Cardiac muscle cell (in vitro differentiated cells and primary cell): ENCODE measurements at regions not wholly inside any gene's neighbourhood (a gene's known extent, or its start where the extent isn't known, plus 50 kb on each side); places are given as distances from the start of the nearest gene placed in this dataset.
A peak's percentile ranks its signal among the peaks of the same experiment; 100 is the strongest.

ENCODE experiments used
- DNase-seq, 2 donors: peaks; one replicate each; pipeline versions ENCODE4 v3.0.0 to v3.0.0-alpha.2; 2010 to 2017; ENCODE audit warnings: low read depth in 1 of 2, low spot score in 1 of 2
- H3K27ac ChIP-seq: fragments of 200-600 bp; sonication (generic); 2 replicates; pipeline ENCODE4 v1.5.1; 2016
- H3K27me3 ChIP-seq: fragments of 200-600 bp; sonication (generic); 2 replicates; pipeline ENCODE4 v1.6.0; 2016; ENCODE audit warnings: control low read depth
- H3K36me3 ChIP-seq: fragments of 200-600 bp; sonication (generic); 2 replicates; pipeline ENCODE4 v1.5.1; 2016; ENCODE audit warnings: control low read depth
- H3K4me1 ChIP-seq: fragments of 200-600 bp; sonication (generic); 2 replicates; pipeline ENCODE4 v1.8.1; 2017; ENCODE audit warnings: low read depth, mild to moderate bottlenecking, mixed run types
- H3K4me3 ChIP-seq: fragments of 200-600 bp; sonication (generic); 2 replicates; pipeline ENCODE4 v1.5.1; 2016; ENCODE audit warnings: mild to moderate bottlenecking
- H3K9me3 ChIP-seq: fragments of 200-600 bp; sonication (generic); 2 replicates; pipeline ENCODE4 v1.5.1; 2017; ENCODE audit warnings: low read depth, mild to moderate bottlenecking, control low read depth
- CTCF ChIP-seq: IDR thresholded peaks from 2 replicates; pipeline ENCODE4 v1.5.1; 2012; ENCODE audit warnings: low read depth, mild to moderate bottlenecking, low read length

DNA sequence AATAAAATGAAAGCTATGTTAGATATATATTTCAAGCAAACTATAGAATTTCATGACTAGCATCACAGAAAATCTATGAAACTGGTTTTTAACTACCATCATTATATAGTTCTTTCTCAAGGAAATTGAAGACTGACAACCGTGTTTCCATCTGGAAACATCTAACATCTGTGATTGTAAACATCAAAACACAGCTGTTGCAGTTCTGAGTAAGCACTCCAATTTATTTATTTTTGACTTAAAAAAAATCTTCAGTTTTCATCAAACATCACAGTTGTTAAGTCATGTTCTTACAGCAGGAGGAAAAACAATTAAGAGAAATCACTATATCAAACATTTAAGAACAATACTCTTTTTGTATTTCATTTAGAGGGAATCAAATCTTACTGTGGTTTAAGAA is 1653.0 kb upstream of the MIR17HG start:
- no peak for TF ChIP-seq CTCF
- Histone ChIP-seq H3K27ac (no peak overlapping the region), H3K9me3 (no peaks in the 10 kb centered on the region), H3K4me1 (no peaks in the 10 kb centered on the region), H3K27me3 (no peaks in the 10 kb centered on the region), H3K4me3 (no peak overlapping the region), H3K36me3 (no peaks in the 10 kb centered on the region)
- DNase-seq, result no peak

DNA sequence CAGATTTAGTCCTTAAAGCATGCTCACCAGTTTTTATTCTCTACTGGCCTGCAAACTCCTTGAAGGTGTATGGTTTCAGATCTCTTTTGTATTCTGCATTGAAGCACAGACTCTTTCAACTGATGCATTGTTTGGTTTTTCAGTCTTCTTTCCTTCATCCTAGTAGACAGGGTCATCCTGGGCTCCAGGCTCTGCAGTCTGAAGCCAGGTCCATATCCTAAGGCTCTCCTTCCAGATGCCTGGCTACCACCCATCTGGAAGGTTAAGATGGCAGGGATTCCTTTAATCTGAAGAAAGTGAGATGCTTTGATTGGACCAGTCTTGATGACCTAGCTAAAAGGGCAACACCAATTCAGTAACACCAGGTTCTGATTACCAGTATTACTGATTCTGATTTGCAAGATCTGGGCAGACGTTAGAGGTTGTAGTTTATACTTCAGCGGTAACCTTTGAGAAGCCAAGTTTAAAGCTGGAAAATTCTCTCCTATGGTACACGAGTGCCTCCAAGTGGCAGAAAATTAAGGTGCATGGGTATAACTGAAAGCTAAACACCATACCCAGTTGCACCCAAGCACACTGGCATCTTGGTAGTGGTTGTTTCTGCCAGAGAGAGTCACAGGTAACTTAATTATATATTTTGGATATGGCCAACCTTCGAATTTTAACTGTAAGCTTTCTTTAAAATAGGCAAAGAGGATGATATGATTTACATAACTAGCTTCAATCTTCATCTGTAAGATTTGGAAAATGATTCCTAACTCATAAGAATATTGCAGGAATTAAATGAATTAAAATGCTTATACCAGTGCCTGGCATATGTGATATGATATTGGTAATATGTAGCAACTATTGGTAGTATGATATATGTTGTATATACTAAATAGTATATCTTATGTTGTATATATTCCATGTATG is 1651.9 kb upstream of the MIR17HG start:
- Histone ChIP-seq H3K27me3 (no peaks in the 10 kb centered on the region), H3K4me1 (no peaks in the 10 kb centered on the region), H3K36me3 (no peaks in the 10 kb centered on the region), H3K9me3 (no peaks in the 10 kb centered on the region), H3K27ac (no peak overlapping the region), H3K4me3 (no peak overlapping the region)
- TF ChIP-seq CTCF, result peak; percentile 71
- peak; percentile 60 to 68 for DNase-seq

GRCh38 chr13:89701913-89702312 is 1645.6 kb upstream of the MIR17HG start:
- H3K27me3 ChIP-seq, result no peaks in the 10 kb centered on the region

GRCh38 chr13:89704040-89704439 is 1643.4 kb upstream of the MIR17HG start:
- no peaks in the 10 kb centered on the region for H3K27me3 ChIP-seq
- H3K4me1 ChIP-seq, result no peaks in the 10 kb centered on the region
- H3K9me3 ChIP-seq, result no peaks in the 10 kb centered on the region
- H3K4me3 ChIP-seq, result no peak overlapping the region
- no peaks in the 10 kb centered on the region for H3K36me3 ChIP-seq
- no peak for TF ChIP-seq CTCF
- no peak overlapping the region for H3K27ac ChIP-seq
- no peak for DNase-seq

More at GRCh38 chr13:89701913-89702312, 1645.6 kb upstream of the MIR17HG start:
- H3K4me1 ChIP-seq, result no peaks in the 10 kb centered on the region
- no peak for TF ChIP-seq CTCF
- no peaks in the 10 kb centered on the region for H3K36me3 ChIP-seq
- no peaks in the 10 kb centered on the region for H3K9me3 ChIP-seq
- no peak for DNase-seq
- no peak overlapping the region for H3K4me3 ChIP-seq
- no peak overlapping the region for H3K27ac ChIP-seq

DNA sequence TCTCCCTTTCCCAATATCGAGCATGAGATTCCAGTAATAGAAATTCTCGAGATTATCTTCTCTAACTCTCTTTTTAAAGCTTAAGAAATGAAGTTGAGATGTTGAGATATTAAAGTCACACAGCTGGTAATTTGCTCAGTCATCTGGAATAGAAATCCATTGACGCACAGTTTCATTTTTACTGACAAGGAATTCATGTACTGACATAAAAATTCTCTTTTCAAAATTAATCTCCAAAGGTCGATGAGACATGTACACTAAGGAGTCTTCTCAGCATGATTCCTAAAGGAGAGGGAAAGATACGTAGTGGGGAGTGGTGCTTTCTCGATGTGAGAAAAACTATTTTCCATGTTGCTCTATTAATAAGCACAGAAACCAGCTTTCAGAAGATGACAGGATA is 1639.5 kb upstream of the MIR17HG start:
- no peaks in the 10 kb centered on the region for H3K4me1 ChIP-seq
- no peak for TF ChIP-seq CTCF
- H3K27ac ChIP-seq, result no peak overlapping the region
- no peak for DNase-seq
- no peaks in the 10 kb centered on the region for H3K9me3 ChIP-seq
- no peaks in the 10 kb centered on the region for H3K27me3 ChIP-seq
- no peak overlapping the region for H3K4me3 ChIP-seq
- H3K36me3 ChIP-seq, result no peaks in the 10 kb centered on the region
